GM08714 (cell line): ENCODE measurements at regions not wholly inside any gene's neighbourhood (a gene's known extent, or its start where the extent isn't known, plus 50 kb on each side); places are given as distances from the start of the nearest gene placed in this dataset.

Experiments used
- H3K4me3 ChIP-seq: fragments of 200-500 bp; sonication (Bioruptor generic); 2 replicates; pipeline ENCODE4 v1.5.1; 2014; ENCODE audit warnings: mild to moderate bottlenecking, low read length, inconsistent platforms
- ZNF274 ChIP-seq: IDR thresholded peaks from 2 replicates; pipeline ENCODE4 v1.6.1; 2012; ENCODE audit warnings: mild to moderate bottlenecking, low read depth, low read length

DNA sequence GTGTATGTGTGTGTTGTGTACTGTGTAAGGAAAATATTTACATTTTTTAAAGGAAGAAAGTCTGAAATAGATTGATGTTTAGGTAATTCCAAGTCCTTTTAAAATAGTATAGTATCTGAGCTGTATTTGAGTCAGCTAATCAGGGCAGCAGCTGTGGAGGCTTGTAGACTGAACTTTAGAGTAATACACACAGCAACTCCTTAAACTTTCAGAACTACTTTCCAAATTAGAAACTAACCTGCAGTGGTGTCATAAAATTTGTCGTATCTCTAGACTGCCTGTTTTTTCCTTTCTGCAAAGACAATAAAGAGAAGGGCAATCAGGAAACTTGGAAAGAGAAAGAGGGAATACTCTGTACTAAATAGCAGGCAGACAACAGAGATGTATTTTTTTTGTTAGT lies 391.0 kb upstream of the AZI2 start:
- TF ChIP-seq ZNF274: no peak
- H3K4me3 ChIP-seq: no peak overlapping the region

DNA sequence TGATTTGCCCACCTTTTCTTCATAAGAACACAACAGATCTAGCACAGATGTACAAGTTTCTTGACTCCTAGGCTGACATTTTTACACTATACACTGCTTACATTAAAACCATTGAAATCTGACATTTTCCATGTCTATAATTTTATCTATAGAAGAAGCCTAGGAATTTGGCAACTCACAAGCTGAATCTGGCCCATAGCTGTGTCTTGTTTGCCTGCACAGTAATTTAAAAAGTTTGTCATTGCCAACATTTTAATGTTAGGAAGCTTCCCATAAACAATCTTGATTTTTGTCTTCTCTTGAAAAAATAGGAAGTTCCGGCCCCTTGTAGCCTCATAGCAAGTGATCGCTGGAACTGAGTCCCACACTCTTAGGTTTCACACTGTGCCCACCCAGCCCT lies 394.6 kb upstream of the AZI2 start:
- H3K4me3 ChIP-seq: no peak overlapping the region
- TF ChIP-seq ZNF274: no peak

DNA sequence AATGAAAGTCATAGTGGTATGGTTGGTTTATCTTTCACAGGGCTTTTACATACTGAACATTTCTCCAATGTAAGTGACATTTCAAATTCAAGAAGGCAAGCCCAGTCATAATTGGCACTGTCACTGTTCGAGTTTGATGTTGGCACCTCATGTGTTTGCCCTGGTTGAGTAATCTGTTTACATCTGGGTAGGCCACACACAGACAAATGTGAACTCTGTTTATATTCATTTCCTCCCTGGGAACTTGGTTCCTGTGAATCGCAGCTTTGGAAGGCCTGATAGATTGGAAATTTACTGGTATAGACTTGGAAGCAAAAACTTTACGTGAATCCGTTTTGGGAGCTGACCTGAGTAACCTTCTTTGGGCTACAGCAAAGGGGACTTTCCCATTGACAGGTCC lies 395.2 kb upstream of the AZI2 start:
- no peak for TF ChIP-seq ZNF274
- no peak overlapping the region for H3K4me3 ChIP-seq

DNA sequence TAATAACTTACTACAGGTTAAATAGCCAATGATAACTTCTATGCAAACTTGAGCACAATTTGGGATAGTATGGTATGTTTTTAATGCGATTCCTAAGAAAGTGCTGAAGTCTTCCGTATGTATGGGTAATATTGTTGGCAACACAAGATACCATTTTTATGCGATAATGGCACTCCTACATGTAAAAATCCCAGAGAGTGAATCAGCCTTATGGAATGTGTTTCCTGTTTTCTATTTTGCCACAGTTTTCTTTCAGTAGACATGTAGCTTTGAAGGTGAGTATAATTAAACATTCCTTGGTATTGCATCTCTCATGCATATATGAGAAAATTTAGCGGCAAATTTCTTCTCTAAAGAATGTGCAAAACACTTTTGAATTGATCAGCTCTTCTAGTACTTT lies 396.8 kb upstream of the AZI2 start:
- TF ChIP-seq ZNF274: no peak
- no peak overlapping the region for H3K4me3 ChIP-seq

DNA sequence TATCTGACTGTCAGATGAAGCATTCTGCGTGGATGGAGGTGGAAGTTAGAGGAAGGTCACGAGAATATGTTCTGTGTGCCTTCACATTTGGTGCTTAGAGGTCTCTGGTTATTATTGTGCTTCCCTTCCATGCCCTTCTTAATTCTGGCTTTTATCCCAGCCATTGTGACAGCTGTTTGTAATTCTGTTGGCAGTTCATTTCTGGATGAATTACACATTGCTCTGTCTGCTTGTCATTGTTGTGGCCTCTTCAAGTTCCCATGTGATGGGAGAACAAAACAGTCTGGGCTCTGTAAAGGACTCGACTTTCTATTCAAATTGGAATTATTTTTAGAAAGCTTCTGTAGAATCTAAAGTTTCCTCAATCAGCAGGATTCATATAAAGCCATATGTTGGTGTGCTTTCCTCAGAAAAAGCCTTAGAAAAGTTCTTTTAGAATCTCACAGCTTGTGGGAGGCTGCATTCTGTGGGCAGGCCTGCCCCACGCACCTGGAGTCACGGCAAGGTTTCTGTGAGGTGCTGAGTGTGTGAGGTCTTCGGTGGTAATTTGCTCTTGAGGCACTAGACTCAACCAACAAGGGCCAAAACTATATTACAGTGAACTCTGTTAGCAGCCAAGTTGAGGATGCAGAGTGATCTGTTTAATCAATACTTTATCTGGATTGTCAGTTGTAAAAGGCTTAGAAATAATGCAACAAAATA lies 397.4 kb upstream of the AZI2 start:
- H3K4me3 ChIP-seq: no peak overlapping the region
- TF ChIP-seq ZNF274: no peak

DNA sequence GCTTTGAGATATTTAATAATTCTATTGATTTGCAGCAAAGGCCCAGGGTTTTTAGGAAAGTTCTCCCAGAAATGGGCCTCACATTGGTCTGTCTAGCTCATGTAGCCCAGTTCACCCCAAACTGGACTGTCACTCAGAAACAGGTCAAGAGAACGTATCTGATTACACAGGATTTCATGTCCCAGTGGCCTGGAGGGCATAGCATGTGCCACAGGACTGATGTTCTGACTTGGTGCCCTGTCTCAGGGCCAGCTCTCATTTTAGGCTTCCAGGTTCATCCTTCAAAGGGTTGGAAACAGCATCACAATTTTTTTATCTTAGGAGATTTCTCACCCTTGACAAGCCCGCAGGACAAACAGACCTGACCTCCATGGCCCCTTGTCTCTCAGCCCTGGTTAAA lies 398.4 kb upstream of the AZI2 start:
- TF ChIP-seq ZNF274: no peak
- H3K4me3 ChIP-seq: no peak overlapping the region

DNA sequence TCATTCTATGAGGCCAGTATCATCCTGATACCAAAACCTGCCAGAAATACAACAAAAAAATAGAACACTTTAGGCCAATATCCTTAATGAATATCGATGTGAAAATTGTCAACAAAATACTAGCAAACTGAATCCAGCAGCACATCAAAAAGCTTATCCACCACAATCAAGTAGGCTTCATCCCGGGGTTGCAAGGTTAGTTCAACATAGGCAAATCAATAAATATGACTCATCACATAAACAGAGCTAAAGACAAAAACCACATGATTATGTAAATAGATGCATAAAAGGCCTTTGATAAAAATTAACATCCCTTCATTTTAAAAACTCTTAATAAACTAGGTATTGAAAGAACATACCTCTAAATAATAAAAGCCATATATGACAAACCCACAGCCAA lies 403.2 kb upstream of the AZI2 start:
- no peak overlapping the region for H3K4me3 ChIP-seq
- TF ChIP-seq ZNF274: no peak

DNA sequence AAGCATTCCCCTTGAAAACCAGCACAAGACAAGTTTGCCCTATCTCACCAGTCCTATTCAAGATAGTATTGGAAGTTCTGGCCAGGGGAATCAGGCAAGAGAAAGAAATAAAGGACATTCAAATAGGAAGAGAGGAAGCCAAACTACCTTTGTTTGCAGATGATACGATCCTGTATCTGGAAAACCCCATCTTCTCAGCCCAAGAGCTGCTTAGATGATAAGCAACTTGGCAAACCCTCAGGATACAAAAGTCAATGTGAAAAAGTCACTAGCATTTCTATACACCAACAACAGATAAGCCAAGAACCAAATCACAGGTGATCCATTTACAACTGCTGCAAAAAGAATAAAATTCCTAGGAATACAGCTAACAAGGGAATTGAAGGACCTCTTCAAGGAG lies 403.7 kb upstream of the AZI2 start:
- H3K4me3 ChIP-seq: no peak overlapping the region
- TF ChIP-seq ZNF274: no peak

DNA sequence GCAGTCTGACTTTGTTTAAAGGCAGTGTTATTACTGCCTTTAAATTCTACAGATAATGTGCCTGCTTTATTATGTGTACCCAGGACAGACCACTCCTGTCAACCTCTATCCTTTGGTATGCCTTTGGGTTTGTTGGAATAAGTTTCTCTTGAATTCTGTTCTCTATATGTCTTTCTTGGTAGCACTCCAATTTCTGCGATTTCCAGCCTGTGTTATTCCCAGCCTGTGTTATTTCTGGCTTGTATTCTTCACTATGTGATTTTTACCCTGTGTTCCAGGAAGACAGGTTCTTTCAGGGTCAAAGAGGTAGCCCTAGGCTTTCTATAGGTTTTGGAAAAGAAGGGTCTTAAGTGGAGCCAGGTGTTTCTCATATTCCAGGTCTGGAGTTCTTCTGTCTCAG lies 407.4 kb upstream of the AZI2 start:
- H3K4me3 ChIP-seq: no peak overlapping the region
- no peak for TF ChIP-seq ZNF274

DNA sequence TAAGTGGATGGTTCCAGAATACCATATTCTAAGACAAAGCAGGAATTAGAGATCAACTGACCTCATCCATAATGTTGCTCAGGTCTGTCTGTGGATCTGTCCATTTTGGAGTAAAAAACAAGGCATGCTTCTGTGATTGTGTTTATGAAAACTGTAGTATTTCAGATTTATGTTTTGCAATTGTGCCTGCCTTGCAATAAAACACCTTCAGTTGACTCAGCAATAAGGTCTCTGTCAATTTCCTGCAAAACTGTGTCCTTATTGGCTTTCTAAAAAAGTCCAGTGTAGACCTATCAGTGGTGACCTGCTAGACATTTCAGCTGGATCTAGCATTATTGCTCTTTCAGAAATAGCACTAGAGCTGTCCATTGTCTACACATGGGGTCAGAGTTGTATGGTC lies 409.5 kb upstream of the AZI2 start:
- H3K4me3 ChIP-seq: no peak overlapping the region
- TF ChIP-seq ZNF274: no peak

DNA sequence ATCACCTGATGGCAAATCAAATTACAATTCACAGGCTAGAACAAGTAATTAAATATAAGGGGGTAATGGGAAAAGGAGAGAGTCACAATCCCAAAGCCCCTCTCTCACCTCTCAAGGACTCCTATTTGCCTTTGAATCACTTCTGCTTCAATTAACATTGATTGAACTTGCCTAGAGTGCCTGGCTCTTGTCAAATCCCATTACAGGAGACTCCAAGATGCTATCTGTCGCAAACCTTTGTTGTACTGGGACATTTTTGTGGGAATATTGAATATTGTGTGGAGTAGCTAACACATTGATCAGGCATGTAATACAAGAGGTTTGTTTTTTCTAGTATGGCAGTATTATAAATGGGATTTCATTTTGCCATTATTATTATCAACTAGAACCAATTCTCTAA lies 412.8 kb upstream of the AZI2 start:
- no peak overlapping the region for H3K4me3 ChIP-seq
- no peak for TF ChIP-seq ZNF274

DNA sequence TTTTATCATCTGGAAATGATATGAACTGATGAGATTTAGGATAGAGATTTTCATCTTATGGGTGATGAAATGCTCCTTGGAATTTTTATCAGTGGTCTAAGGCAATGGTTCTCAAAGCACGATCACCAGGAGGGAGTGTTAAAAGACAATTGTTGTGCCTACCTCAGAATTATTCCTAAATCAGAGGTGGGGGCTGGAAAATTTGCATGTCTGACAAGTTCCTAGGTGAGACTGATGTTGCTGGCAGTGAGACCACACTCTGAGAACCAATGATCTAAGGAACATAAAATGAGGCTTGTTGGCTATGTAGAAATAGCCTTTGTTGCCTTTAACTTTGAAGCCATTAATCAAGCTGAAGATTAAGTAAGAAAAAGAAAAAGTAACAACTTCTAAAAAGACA lies 416.6 kb upstream of the AZI2 start:
- no peak for TF ChIP-seq ZNF274
- no peak overlapping the region for H3K4me3 ChIP-seq

DNA sequence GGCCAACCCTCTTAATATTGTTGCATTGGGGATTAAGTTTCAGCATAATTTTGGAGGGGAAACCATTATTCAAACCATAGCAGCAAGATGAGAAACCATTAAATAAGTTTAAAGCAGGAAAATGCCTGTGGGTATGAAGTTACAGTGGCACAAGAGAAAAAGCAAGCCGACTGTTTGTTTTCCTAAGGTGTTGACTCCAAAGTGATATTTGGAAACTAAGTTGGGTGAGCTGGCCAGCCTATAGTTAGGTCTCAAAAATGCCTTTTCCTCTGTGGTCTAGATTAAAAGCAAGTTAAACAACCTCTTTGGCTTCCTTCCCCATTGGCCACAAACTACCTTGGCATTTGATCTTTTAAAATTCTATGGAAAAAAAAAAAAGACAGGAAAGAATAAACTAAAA lies 419.8 kb upstream of the AZI2 start:
- no peak overlapping the region for H3K4me3 ChIP-seq
- no peak for TF ChIP-seq ZNF274

DNA sequence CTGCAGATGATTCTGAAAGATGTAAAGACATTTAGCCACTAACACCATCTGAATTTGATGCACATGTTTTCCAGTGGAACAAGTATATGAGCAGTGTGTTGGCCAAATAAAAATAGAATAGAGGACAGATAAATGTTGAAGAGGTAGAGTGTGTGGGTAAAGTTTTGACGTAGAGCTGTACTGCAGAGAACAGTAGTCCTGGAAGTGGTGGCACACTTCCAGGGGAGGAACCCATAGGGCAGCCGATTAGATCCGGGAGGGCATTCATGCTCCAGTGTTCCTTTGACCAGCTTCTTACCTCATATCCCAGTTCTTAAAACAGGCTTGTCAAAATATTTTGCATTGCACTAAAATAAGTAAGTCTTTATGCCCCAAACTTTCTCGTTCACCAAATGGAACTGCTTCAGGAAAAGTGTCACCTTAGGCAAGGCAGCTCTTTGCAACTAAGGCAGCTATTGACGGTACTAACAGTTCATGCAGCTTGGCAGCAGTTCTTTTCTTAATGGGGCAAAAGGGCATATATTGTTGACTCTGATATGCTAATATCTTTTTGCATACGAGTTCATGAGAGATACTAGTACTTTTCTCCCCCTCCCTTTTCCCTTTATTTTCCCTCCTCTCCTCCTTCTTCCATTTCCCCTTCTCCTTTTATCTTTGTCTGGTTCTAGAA lies 429.3 kb upstream of the AZI2 start:
- H3K4me3 ChIP-seq: no peak overlapping the region
- no peak for TF ChIP-seq ZNF274

DNA sequence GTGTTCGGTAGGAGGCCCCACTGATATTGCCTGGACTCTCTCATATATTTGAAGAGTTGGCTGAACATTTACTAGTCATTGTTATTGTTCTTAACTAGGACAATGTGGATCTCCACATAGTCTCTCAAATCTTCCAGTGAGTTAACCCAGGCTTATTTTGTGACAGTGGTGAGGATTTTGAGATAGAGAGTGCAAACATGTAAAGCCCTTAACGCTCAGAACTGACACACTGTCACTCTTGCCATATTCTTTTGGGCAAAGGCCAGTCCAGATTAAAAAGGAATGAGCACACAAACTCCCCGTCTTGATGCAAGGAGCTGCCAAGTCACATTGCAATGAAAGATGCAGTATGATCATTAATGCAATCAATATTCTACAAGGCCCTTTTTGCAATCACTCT lies 431.9 kb upstream of the AZI2 start:
- TF ChIP-seq ZNF274: no peak
- H3K4me3 ChIP-seq: no peak overlapping the region

DNA sequence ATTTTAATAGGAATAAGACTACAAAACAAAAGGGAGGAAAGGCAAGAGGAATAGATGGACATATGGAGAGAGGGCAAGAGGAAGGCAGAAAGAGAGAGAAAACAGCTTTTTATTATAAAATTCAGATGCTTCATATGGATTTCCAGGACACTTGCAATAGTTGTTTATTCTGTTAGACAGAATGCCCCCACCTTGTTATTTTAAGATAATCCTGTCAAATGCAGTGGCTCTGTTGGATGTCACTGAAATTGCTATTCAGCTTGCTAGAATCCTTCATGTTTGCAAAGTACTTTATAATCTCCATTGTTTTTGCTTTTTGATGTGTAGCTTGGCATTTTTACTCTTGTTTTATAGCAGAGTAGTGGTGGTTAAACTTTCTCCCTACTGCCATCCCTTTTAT lies 432.4 kb upstream of the AZI2 start:
- no peak overlapping the region for H3K4me3 ChIP-seq
- no peak for TF ChIP-seq ZNF274
